T47D (cell line): ENCODE measurements at regions not wholly inside any gene's neighbourhood (a gene's known extent, or its start where the extent isn't known, plus 50 kb on each side); places are given as distances from the start of the nearest gene placed in this dataset.
"Not testable (repeated sequence)": the region's sequence is repeated elsewhere in the genome, so short reads cannot be mapped to it uniquely, and the experiment has no call there.

ENCODE experiments used
- DNase-seq, 2 experiments: peaks; one replicate each; pipeline versions ENCODE4 v3.0.0 to v3.0.0-alpha.2; 2011 to 2012; ENCODE audit warnings: low read depth in 1 of 2, low spot score in 1 of 2
- JUND ChIP-seq: IDR thresholded peaks from 2 replicates; pipeline ENCODE4 v1.6.1; 2012; ENCODE audit warnings: low read depth
- in situ Hi-C: cut with HindIII; loops from 2 replicates; pipeline ENCODE4 v1.10.0; 2016; ENCODE audit warnings: low sequenced_read_pairs, low pct_unique_long_range_greater_than_20kb

- DNase-seq: no peak
- no peak for TF ChIP-seq JUND
- in situ Hi-C loops: no loop called here
Observed at GRCh38 chr10:108060246-108060645, 895.7 kb upstream of the SORCS1 start.

- DNase-seq: no peak
Observed at GRCh38 chr10:108055506-108055905, 891.0 kb upstream of the SORCS1 start.

GRCh38 chr10:108052981-108053380, 888.5 kb upstream of the SORCS1 start:
- TF ChIP-seq JUND: no peak
- no peak for DNase-seq
- in situ Hi-C loops: no loop called here

More at GRCh38 chr10:108055506-108055905, 891.0 kb upstream of the SORCS1 start:
- in situ Hi-C loops: no loop called here
- TF ChIP-seq JUND: no peak

GRCh38 chr10:108051218-108051617, 886.7 kb upstream of the SORCS1 start:
- no peak for DNase-seq
- no peak for TF ChIP-seq JUND
- in situ Hi-C loops: no loop called here

GRCh38 chr10:108050626-108051025, 886.1 kb upstream of the SORCS1 start:
- no peak for DNase-seq
- no peak for TF ChIP-seq JUND
- in situ Hi-C loops: no loop called here

GRCh38 chr10:108049668-108050067, 885.2 kb upstream of the SORCS1 start:
- in situ Hi-C loops: no loop called here
- no peak for DNase-seq
- TF ChIP-seq JUND: no peak

- TF ChIP-seq JUND: no peak
- in situ Hi-C loops: no loop called here
- no peak for DNase-seq
Observed at GRCh38 chr10:108048898-108049297, 884.4 kb upstream of the SORCS1 start.

GRCh38 chr10:108039821-108040584, 875.5 kb upstream of the SORCS1 start:
- TF ChIP-seq JUND: no peak
- DNase-seq: peak in 1 of 2 experiments; percentile 35
- in situ Hi-C loops: no loop called here

GRCh38 chr10:108037061-108037460, 872.6 kb upstream of the SORCS1 start:
- in situ Hi-C loops: no loop called here
- TF ChIP-seq JUND: no peak
- no peak for DNase-seq

- in situ Hi-C loops: no loop called here
- TF ChIP-seq JUND: no peak
- DNase-seq: no peak
Observed at GRCh38 chr10:108036265-108036664, 871.8 kb upstream of the SORCS1 start.

- TF ChIP-seq JUND: no peak
- in situ Hi-C loops: no loop called here
- DNase-seq: no peak
Observed at GRCh38 chr10:108034829-108035228, 870.3 kb upstream of the SORCS1 start.

- DNase-seq, in situ Hi-C loops: not testable (repeated sequence)
Observed at GRCh38 chr10:108033518-108033917, 869.0 kb upstream of the SORCS1 start.

- DNase-seq: no peak
- no peak for TF ChIP-seq JUND
- in situ Hi-C loops: no loop called here
Observed at GRCh38 chr10:108031505-108031904, 867.0 kb upstream of the SORCS1 start.

- TF ChIP-seq JUND: no peak
- in situ Hi-C loops: no loop called here
Observed at GRCh38 chr10:108014902-108015177, 850.3 kb upstream of the SORCS1 start.

More at GRCh38 chr10:108014902-108015177, 850.3 kb upstream of the SORCS1 start:
- no peak for DNase-seq
